Panc1 (cell line): ENCODE measurements at regions not wholly inside any gene's neighbourhood (a gene's known extent, or its start where the extent isn't known, plus 50 kb on each side); places are given as distances from the start of the nearest gene placed in this dataset.

Experiments used
- ATAC-seq: fragments of 200-7000 bp; cut with Tn5 transposase; 2 replicates; pipeline ENCODE4 v1.9.1; 2020; ENCODE audit warnings: mild to moderate bottlenecking, moderate library complexity
- BruUV-seq: library from RNA; stranded (reverse); fragments of 400-500 nt; replicated peaks from 2 replicates; lab custom pipeline; 2021; lab: Mats Ljungman, UMichigan
- CTCF ChIA-PET: fragments of 300-600 bp; sonication (Branson Sonifier 250); formaldehyde crosslinking; loops from one replicate; lab custom pipeline; 2022; ENCODE audit warnings: antibody characterized with exemption; lab: Charles Lee
- POLR2A ChIA-PET: fragments of 300-600 bp; sonication (Branson Sonifier 250); formaldehyde crosslinking; loops from one replicate; lab custom pipeline; 2022; ENCODE audit warnings: antibody characterized with exemption; lab: Charles Lee
- DNase-seq: peaks from one replicate; pipeline ENCODE4 v3.0.0-alpha.2; 2010; ENCODE audit warnings: low read depth, low spot score
- H3K27ac ChIP-seq: 2 replicates; pipeline ENCODE4 v1.5.1; 2011; ENCODE audit warnings: mild to moderate bottlenecking, low read length, inconsistent platforms
- H3K27me3 ChIP-seq: fragments of 200-500 bp; sonication (Bioruptor generic); 2 replicates; pipeline ENCODE4 v1.6.0; 2014; ENCODE audit warnings: low read length, inconsistent platforms; ENCODE audit not compliant: control insufficient read depth, insufficient read depth
- H3K36me3 ChIP-seq: fragments of 200-500 bp; sonication (Bioruptor generic); 2 replicates; pipeline ENCODE4 v1.5.1; 2014; ENCODE audit warnings: inconsistent platforms, mild to moderate bottlenecking, low read length, moderate library complexity; ENCODE audit not compliant: control insufficient read depth, insufficient read depth
- H3K4me1 ChIP-seq: 2 replicates; pipeline ENCODE4 v1.5.1; 2011; ENCODE audit warnings: inconsistent platforms, mild to moderate bottlenecking, low read length, moderate library complexity; ENCODE audit not compliant: control insufficient read depth, insufficient read depth
- H3K4me3 ChIP-seq, 2 experiments: 2 replicates each; pipeline ENCODE4 v1.5.1; 2011 to 2012; ENCODE audit warnings: low read depth in 2 of 2, low read length in 2 of 2, mild to moderate bottlenecking in 2 of 2, inconsistent platforms in 1 of 2, moderate library complexity in 1 of 2
- H3K9me3 ChIP-seq: fragments of 200-500 bp; sonication (Bioruptor generic); 2 replicates; pipeline ENCODE4 v1.5.1; 2014; ENCODE audit warnings: low read depth, mild to moderate bottlenecking, inconsistent platforms, low read length, moderate library complexity; ENCODE audit not compliant: control insufficient read depth, insufficient read depth
- CTCF ChIP-seq: fragments of 450-650 bp; IDR thresholded peaks from 2 replicates; pipeline ENCODE4 v1.5.1; 2017; ENCODE audit warnings: mild to moderate bottlenecking
- POLR2AphosphoS5 ChIP-seq: IDR thresholded peaks from 2 replicates; pipeline ENCODE4 v1.6.1; 2012; ENCODE audit warnings: mild to moderate bottlenecking, low read depth, low read length, moderate library complexity
- REST ChIP-seq, 2 experiments: IDR thresholded peaks; 2 replicates each; pipeline ENCODE4 v1.6.1; 2011 to 2012; ENCODE audit warnings: low read depth in 2 of 2, control low read depth in 1 of 2, low read length in 1 of 2, mild to moderate bottlenecking in 1 of 2, moderate library complexity in 1 of 2; ENCODE audit not compliant: insufficient read depth in 1 of 2
- SIN3A ChIP-seq: IDR thresholded peaks from 2 replicates; pipeline ENCODE4 v1.6.1; 2012; ENCODE audit warnings: low read depth, mild to moderate bottlenecking, low read length, moderate library complexity, borderline replicate concordance; ENCODE audit not compliant: insufficient read depth
- TCF7L2 ChIP-seq: IDR thresholded peaks from 2 replicates; pipeline ENCODE4 v1.6.1; 2011; ENCODE audit warnings: mild to moderate bottlenecking, low read depth, low read length, inconsistent platforms
- in situ Hi-C: cut with HindIII; loops from 2 replicates; pipeline ENCODE4 v1.10.0; 2016; ENCODE audit warnings: low sequenced_read_pairs, low pct_unique_long_range_greater_than_20kb
- intact Hi-C: fragments of 100-400 bp; cut with micrococcal nuclease; formaldehyde crosslinking; loops from one replicate; pipeline ENCODE4 v1.10.0; 2022; ENCODE audit not compliant: unreplicated experiment

- DNase-seq (no peak), ATAC-seq (no peak)
- in situ Hi-C loops: no loop called here
- Histone ChIP-seq H3K4me3 (no peak overlapping the region), H3K9me3 (no peaks in the 10 kb centered on the region; the same call in 1 of the 2 replicates), H3K4me1 (peaks cover 37% of the 10 kb centered on the region), H3K36me3 (no peaks in the 10 kb centered on the region), H3K27me3 (no peaks in the 10 kb centered on the region), H3K27ac (peak overlapping the region; percentile 74; the same call in 1 of the 2 replicates)
- CTCF ChIA-PET: no interaction called here
- no TSS peak for BruUV-seq
- POLR2A ChIA-PET: no interaction called here
- TF ChIP-seq CTCF (no peak), SIN3A (no peak), REST (IDR thresholded peaks at IDR 0.05; ENCODE audit: insufficient read depth in 1 of 2, low read depth in 2 of 2, low read length in 1 of 2) (no peak), TCF7L2 (no peak), POLR2AphosphoS5 (no peak)
- intact Hi-C loops: no loop called here
These were observed 113.4 kb downstream of the COPS8 start for GRCh38 chr2:237199082-237199481.

GRCh38 chr2:237199577-237199976, 113.9 kb downstream of the COPS8 start:
- DNase-seq: no peak
- no peak for ATAC-seq
- H3K36me3 ChIP-seq: no peaks in the 10 kb centered on the region
- BruUV-seq: no TSS peak
- no peak overlapping the region for H3K4me3 ChIP-seq
- CTCF ChIA-PET: no interaction called here
- in situ Hi-C loops (no loop called here), intact Hi-C loops (no loop called here)
- no peaks in the 10 kb centered on the region for H3K27me3 ChIP-seq
- no peak for TF ChIP-seq REST (IDR thresholded peaks at IDR 0.05; ENCODE audit: insufficient read depth in 1 of 2, low read depth in 2 of 2, low read length in 1 of 2)
- no peak for TF ChIP-seq TCF7L2
- TF ChIP-seq SIN3A: no peak
- TF ChIP-seq CTCF: no peak
- TF ChIP-seq POLR2AphosphoS5: no peak
- peaks cover 37% of the 10 kb centered on the region for H3K4me1 ChIP-seq
- no peaks in the 10 kb centered on the region; the same call in 1 of the 2 replicates for H3K9me3 ChIP-seq
- POLR2A ChIA-PET: no interaction called here
- peak overlapping the region; percentile 74; the same call in 1 of the 2 replicates for H3K27ac ChIP-seq
